PFSK-1 (cell line): ENCODE measurements at regions not wholly inside any gene's neighbourhood (a gene's known extent, or its start where the extent isn't known, plus 50 kb on each side); places are given as distances from the start of the nearest gene placed in this dataset.

ENCODE experiments used
- FOXP2 ChIP-seq: optimal IDR thresholded peaks from 2 replicates; pipeline ENCODE3; 2011; ENCODE audit warnings: borderline replicate concordance, control low read depth, inconsistent platforms; ENCODE audit not compliant: insufficient read depth; ENCODE audit errors: extremely low read length, extremely low read depth
- POLR2AphosphoS5 ChIP-seq: IDR thresholded peaks from 2 replicates; pipeline ENCODE4 v1.6.1; 2012; ENCODE audit warnings: low read depth, mild to moderate bottlenecking, control low read depth, low read length, moderate library complexity
- REST ChIP-seq, 2 experiments: IDR thresholded peaks; 2 replicates each; pipeline versions ENCODE4 v1.6.1 to v1.8.0; 2011 to 2012; ENCODE audit warnings: low read depth in 2 of 2, low read length in 2 of 2, control low read depth in 1 of 2, inconsistent platforms in 1 of 2, mild to moderate bottlenecking in 1 of 2, moderate library complexity in 1 of 2; ENCODE audit not compliant: insufficient read depth in 1 of 2
- SIN3A ChIP-seq: IDR thresholded peaks from 2 replicates; pipeline ENCODE4 v1.6.1; 2012; ENCODE audit warnings: mild to moderate bottlenecking, low read length, moderate library complexity, borderline replicate concordance; ENCODE audit not compliant: insufficient read depth
- TAF1 ChIP-seq: IDR thresholded peaks from 2 replicates; pipeline ENCODE4 v1.6.1; 2012; ENCODE audit warnings: low read length, control low read depth, borderline replicate concordance; ENCODE audit not compliant: insufficient read depth

- TF ChIP-seq TAF1 (no peak), REST (IDR thresholded peaks at IDR 0.05; ENCODE audit: insufficient read depth in 1 of 2, low read depth in 2 of 2, low read length in 2 of 2) (no peak), FOXP2 (no peak), SIN3A (no peak), POLR2AphosphoS5 (no peak)
These were observed 118.0 kb upstream of the FSTL4 start for GRCh38 chr5:133730346-133730745.

- TF ChIP-seq TAF1 (no peak), REST (IDR thresholded peaks at IDR 0.05; ENCODE audit: insufficient read depth in 1 of 2, low read depth in 2 of 2, low read length in 2 of 2) (no peak), POLR2AphosphoS5 (no peak), SIN3A (no peak), FOXP2 (no peak)
These were observed 117.5 kb upstream of the FSTL4 start for GRCh38 chr5:133729800-133730199.

- TF ChIP-seq SIN3A (no peak), POLR2AphosphoS5 (no peak), FOXP2 (no peak), TAF1 (no peak), REST (IDR thresholded peaks at IDR 0.05; ENCODE audit: insufficient read depth in 1 of 2, low read depth in 2 of 2, low read length in 2 of 2) (no peak)
These were observed 116.1 kb upstream of the FSTL4 start for GRCh38 chr5:133728475-133728874.

GRCh38 chr5:133727636-133728035, 115.3 kb upstream of the FSTL4 start:
- TF ChIP-seq TAF1 (no peak), POLR2AphosphoS5 (no peak), SIN3A (no peak), FOXP2 (no peak), REST (IDR thresholded peaks at IDR 0.05; ENCODE audit: insufficient read depth in 1 of 2, low read depth in 2 of 2, low read length in 2 of 2) (no peak)

GRCh38 chr5:133723651-133724366, 111.5 kb upstream of the FSTL4 start:
- TF ChIP-seq SIN3A (no peak), TAF1 (no peak), FOXP2 (no peak), REST (IDR thresholded peaks at IDR 0.05; ENCODE audit: insufficient read depth in 1 of 2, low read depth in 2 of 2, low read length in 2 of 2) (no peak), POLR2AphosphoS5 (no peak)
